HepG2 (cell line): ENCODE measurements at regions not wholly inside any gene's neighbourhood (a gene's known extent, or its start where the extent isn't known, plus 50 kb on each side); places are given as distances from the start of the nearest gene placed in this dataset.

ENCODE experiments used
- AHR ChIP-seq: IDR thresholded peaks from 2 replicates; pipeline ENCODE4 v1.6.1; 2018; ENCODE audit warnings: missing genetic modification reagents, missing compliant biosample characterization
- HMGXB3 ChIP-seq: sonication (generic); formaldehyde crosslinking; IDR thresholded peaks from 2 replicates; pipeline ENCODE4 v1.4.0; 2020; ENCODE audit warnings: missing genetic modification reagents, borderline replicate concordance
- SP140L ChIP-seq: sonication (generic); formaldehyde crosslinking; IDR thresholded peaks from 2 replicates; pipeline ENCODE4 v1.4.0; 2020; ENCODE audit warnings: missing genetic modification reagents, borderline replicate concordance
- ZNF552 ChIP-seq: sonication (generic); formaldehyde crosslinking; IDR thresholded peaks from 2 replicates; pipeline ENCODE4 v1.9.0; 2022; ENCODE audit warnings: missing genetic modification reagents, mild to moderate bottlenecking, borderline replicate concordance
- ZNF615 ChIP-seq: sonication (generic); formaldehyde crosslinking; IDR thresholded peaks from 2 replicates; pipeline ENCODE4 v1.5.0; 2020; ENCODE audit warnings: mild to moderate bottlenecking, missing genetic modification reagents, borderline replicate concordance
- ZNF766 ChIP-seq: sonication (generic); formaldehyde crosslinking; IDR thresholded peaks from 2 replicates; pipeline ENCODE4 v1.5.0; 2020; ENCODE audit warnings: missing genetic modification reagents, borderline replicate concordance
- TF ChIP-seq, protein P1 (sequence below): sonication (generic); formaldehyde crosslinking; IDR thresholded peaks from 2 replicates; pipeline ENCODE4 v1.5.1; 2020; ENCODE audit warnings: mild to moderate bottlenecking, missing genetic modification reagents

DNA sequence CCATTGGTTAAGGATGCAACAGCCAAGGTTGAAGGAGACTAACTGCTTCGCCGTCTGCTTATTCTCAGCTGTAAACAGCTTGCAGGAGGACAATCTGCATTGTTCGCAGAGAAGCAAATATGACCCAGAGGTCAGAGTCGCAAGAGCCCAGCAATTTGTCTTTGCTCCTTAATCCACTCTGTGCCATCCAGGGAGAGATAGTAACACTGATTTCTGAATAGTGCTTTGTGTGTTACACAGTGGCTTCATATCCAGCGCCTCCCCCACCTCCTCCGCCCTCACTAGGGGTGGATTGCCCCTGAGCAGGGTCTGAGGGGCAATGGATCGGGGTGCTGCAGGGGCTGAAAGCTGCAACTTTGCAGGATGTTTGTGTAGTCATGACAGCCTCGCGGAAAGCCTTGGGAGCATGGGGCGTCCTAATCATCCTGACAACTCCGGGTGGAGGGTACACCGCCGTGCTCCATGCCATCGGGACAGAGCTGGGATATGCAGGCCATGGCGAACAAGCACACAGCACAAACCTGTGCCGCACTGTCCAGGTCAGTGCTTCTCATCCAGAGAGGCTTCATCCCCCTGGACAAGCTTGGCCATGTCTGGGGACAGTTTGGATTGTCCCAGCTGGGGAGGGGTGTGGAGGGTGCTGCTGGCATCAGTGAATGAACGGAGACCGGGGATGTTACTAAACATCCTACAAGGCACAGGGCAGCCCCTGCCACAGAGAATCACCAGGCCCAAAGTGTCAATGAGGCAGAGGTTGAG is 103.1 kb upstream of the INSIG1 start (continued):
- TF ChIP-seq, protein P1, sequence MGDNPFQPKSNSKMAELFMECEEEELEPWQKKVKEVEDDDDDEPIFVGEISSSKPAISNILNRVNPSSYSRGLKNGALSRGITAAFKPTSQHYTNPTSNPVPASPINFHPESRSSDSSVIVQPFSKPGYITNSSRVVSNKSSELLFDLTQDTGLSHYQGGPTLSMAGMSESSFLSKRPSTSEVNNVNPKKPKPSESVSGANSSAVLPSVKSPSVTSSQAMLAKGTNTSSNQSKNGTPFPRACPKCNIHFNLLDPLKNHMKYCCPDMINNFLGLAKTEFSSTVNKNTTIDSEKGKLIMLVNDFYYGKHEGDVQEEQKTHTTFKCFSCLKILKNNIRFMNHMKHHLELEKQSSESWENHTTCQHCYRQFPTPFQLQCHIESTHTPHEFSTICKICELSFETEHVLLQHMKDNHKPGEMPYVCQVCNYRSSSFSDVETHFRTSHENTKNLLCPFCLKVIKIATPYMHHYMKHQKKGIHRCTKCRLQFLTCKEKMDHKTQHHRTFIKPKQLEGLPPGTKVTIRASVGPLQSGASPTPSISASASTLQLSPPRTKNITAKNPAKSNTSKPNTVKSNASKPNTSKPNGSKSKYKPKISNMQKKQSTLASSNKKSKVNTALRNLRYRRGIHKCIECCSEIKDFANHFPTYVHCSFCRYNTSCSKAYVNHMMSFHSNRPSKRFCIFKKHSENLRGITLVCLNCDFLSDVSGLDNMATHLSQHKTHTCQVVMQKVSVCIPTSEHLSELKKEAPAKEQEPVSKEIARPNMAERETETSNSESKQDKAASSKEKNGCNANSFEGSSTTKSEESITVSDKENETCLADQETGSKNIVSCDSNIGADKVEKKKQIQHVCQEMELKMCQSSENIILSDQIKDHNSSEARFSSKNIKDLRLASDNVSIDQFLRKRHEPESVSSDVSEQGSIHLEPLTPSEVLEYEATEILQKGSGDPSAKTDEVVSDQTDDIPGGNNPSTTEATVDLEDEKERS (CRISPR knock-in tag): no peak
- TF ChIP-seq ZNF615 (CRISPR knock-in tag): no peak
- TF ChIP-seq AHR: no peak
- no peak for TF ChIP-seq SP140L
- no peak for TF ChIP-seq HMGXB3 (CRISPR knock-in tag)
- no peak for TF ChIP-seq ZNF552
- TF ChIP-seq ZNF766: no peak
- TF ChIP-seq, all 625 proteins: peak for 0
